ENCODE measurements at regions not wholly inside any gene's neighbourhood (a gene's known extent, or its start where the extent isn't known, plus 50 kb on each side); places are given as distances from the start of the nearest gene placed in this dataset.
"Not testable (repeated sequence)": the region's sequence is repeated elsewhere in the genome, so short reads cannot be mapped to it uniquely, and the experiment has no call there.

DNA sequence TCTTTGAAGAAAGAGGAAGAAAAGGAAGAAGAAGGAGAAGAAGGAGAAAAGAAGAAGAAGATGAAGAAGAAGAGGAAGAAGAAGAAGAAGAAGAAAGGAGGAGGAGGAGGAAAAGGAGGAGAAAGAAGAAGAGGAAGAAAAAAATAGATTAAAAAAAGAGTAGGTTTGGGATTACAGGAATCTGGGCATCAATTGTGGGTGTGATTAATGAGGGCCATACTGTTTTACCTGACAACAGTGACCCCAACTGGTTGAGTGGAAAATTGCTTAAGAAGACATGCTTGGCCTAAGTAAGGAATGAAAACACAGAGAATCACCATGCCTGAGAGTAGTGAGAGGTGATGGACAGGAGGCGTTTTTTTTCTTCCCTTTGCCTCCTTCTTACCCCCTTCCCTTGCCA, 114.6 kb downstream of the FAM170A start:
- Histone ChIP-seq H3K4me1 (ENCODE audit: control insufficient read depth in 3 of 3, insufficient read depth in 2 of 3, low read depth in 1 of 3, low read length in 2 of 3) (no peaks in the 10 kb centered on the region), H3K27ac (ENCODE audit: low read depth in 1 of 3, low read length in 2 of 3) (no peak overlapping the region), H3K27me3 (ENCODE audit: control insufficient read depth in 3 of 3, insufficient read depth in 3 of 3, low read length in 3 of 3) (no peaks in the 10 kb centered on the region), H3K4me3 (ENCODE audit: low read depth in 1 of 3, low read length in 3 of 3) (no peak overlapping the region), H3K9me3 (ENCODE audit: control insufficient read depth in 2 of 2, insufficient read depth in 1 of 2, low read depth in 1 of 2, low read length in 1 of 2) (no peaks in the 10 kb centered on the region), H3K36me3 (ENCODE audit: control insufficient read depth in 3 of 3, insufficient read depth in 2 of 3, low read depth in 1 of 3, low read length in 3 of 3) (no peaks in the 10 kb centered on the region)
- WGBS, 3 donors: 5 to 23% (median 15%) methylated on average over 1 of the region's 1 CpG
- FAIRE-seq: no peak
- DNase-seq: peak; percentile 48 to 55

DNA sequence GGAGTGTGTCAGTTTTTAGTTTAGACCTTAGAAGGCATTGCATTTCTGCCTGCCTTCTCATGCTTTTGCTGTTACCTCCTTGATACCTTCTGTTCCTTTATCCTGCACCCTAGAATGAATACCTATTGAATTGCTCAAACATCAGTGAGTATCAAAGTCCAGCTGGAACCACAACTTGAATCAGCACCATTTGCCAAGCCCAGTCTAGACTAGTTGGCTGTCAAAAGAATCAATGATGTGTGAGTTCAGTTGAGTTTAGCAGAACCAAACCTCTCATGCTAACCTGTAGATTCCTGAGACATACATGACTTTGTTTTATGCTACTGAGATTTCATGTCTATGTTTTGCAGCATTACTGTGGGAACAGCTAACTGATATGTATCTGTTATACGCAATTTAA, 116.6 kb downstream of the FAM170A start:
- 87 to 97% (median 91%) methylated on average over 1 of the region's 1 CpG for WGBS, 3 donors
- no peak for FAIRE-seq
- no peak overlapping the region for H3K4me3 ChIP-seq (ENCODE audit: low read depth in 1 of 3, low read length in 3 of 3)

DNA sequence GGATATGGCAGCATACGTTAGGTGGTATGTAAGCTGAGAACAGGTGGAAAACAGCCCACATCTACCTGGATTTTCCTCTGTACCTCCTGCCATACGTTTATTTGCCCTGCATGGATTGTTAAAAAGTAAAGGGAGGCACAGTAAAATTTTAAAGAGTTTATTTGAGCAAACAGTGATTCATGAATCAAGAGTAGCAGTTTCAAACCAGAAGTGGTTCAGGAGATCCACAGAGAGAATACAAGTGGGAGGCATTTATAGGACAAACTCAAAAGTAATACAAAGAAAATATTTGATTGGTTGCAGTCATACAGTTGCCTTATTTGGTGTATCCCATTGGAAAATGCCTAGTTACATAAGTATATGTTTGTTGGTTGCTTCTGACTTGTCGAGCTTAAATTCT, 117.6 kb downstream of the FAM170A start:
- Histone ChIP-seq H3K27ac (ENCODE audit: low read depth in 1 of 3, low read length in 2 of 3) (no peak overlapping the region), H3K9me3 (ENCODE audit: control insufficient read depth in 2 of 2, insufficient read depth in 1 of 2, low read depth in 1 of 2, low read length in 1 of 2) (no peaks in the 10 kb centered on the region), H3K4me1 (ENCODE audit: control insufficient read depth in 3 of 3, insufficient read depth in 2 of 3, low read depth in 1 of 3, low read length in 2 of 3) (no peaks in the 10 kb centered on the region), H3K4me3 (ENCODE audit: low read depth in 1 of 3, low read length in 3 of 3) (no peak overlapping the region), H3K27me3 (ENCODE audit: control insufficient read depth in 3 of 3, insufficient read depth in 3 of 3, low read length in 3 of 3) (no peaks in the 10 kb centered on the region), H3K36me3 (ENCODE audit: control insufficient read depth in 3 of 3, insufficient read depth in 2 of 3, low read depth in 1 of 3, low read length in 3 of 3) (no peaks in the 10 kb centered on the region)
- no peak for FAIRE-seq
- no peak for DNase-seq
- whole genome bisulfite sequencing, 3 donors: 54 to 75% (median 69%) methylated on average over 3 of the region's 3 CpGs

More for the DNA sequence above, 116.6 kb downstream of the FAM170A start:
- no peaks in the 10 kb centered on the region for H3K4me1 ChIP-seq (ENCODE audit: control insufficient read depth in 3 of 3, insufficient read depth in 2 of 3, low read depth in 1 of 3, low read length in 2 of 3)
- H3K27ac ChIP-seq (ENCODE audit: low read depth in 1 of 3, low read length in 2 of 3): no peak overlapping the region
- H3K36me3 ChIP-seq (ENCODE audit: control insufficient read depth in 3 of 3, insufficient read depth in 2 of 3, low read depth in 1 of 3, low read length in 3 of 3): no peaks in the 10 kb centered on the region
- DNase-seq: no peak
- H3K27me3 ChIP-seq (ENCODE audit: control insufficient read depth in 3 of 3, insufficient read depth in 3 of 3, low read length in 3 of 3): no peaks in the 10 kb centered on the region
- no peaks in the 10 kb centered on the region for H3K9me3 ChIP-seq (ENCODE audit: control insufficient read depth in 2 of 2, insufficient read depth in 1 of 2, low read depth in 1 of 2, low read length in 1 of 2)

DNA sequence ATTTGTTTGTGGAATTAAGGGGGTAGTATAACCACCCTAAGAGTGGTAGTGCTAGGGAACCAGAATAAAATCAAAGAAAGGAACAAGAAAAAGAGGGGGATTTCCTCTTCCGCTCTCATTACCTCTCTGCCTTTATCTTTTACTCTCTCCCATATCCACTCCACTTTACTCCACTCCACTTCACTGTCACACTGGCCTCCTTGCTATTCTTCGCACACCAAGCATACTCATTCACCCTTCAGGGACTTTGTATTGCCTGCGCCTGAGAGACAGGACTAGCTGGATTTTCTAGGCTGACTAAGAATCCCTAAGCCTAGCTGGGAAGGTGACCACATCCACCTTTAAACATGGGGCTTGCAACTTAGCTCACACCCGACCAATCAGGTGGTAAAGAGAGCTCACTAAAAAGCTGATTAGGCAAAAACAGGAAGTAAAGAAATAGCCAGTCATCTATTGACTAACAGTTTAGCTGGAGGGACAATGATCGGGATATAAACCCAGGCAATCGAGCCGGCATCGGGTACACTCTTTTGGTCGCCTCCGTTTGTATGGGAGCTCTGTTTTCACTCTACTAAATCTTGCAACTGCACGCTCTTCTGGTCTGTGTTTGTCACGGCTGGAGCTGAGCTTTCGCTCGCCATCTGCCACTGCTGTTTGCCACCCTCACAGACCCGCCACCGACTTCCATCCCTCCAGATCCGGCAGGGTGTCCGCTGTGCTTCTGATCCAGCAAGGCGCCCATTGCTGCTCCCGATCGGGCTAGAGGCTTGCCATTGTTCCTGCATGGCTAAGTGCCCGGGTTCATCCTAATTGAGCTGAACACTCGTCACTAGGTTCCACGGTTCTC, 121.8 kb downstream of the FAM170A start:
- 91 to 95% (median 93%) methylated on average over 24 of the region's 24 CpGs for WGBS, 3 donors
- H3K9me3 ChIP-seq (ENCODE audit: control insufficient read depth in 2 of 2, insufficient read depth in 1 of 2, low read depth in 1 of 2, low read length in 1 of 2): peaks cover 0 to 7% of the 10 kb centered on the region in 2 donors
- H3K27ac ChIP-seq (ENCODE audit: low read depth in 1 of 3, low read length in 2 of 3): no peak overlapping the region
- FAIRE-seq (no peak), DNase-seq (no peak)
- H3K4me3 ChIP-seq (ENCODE audit: low read depth in 1 of 3, low read length in 3 of 3): no peak overlapping the region
- no peaks in the 10 kb centered on the region for H3K36me3 ChIP-seq (ENCODE audit: control insufficient read depth in 3 of 3, insufficient read depth in 2 of 3, low read depth in 1 of 3, low read length in 3 of 3)
- H3K27me3 ChIP-seq (ENCODE audit: control insufficient read depth in 3 of 3, insufficient read depth in 3 of 3, low read length in 3 of 3): no peaks in the 10 kb centered on the region
- no peaks in the 10 kb centered on the region for H3K4me1 ChIP-seq (ENCODE audit: control insufficient read depth in 3 of 3, insufficient read depth in 2 of 3, low read depth in 1 of 3, low read length in 2 of 3)

DNA sequence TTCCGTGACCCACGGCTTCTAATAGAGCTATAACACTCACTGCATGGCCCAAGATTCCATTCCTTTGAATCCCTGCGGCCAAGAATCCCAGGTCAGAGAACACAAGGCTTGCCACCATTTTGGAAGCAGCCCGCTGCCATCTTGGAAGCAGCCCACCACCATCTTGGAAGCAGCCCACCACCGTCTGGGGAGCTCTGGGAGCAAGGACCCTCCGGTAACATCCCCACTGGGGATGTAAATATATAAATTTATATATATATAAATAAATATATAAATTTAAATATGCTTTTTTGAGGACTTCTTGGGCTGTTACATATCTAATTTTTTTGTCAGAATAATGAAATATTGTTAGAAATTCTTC, 122.4 kb downstream of the FAM170A start:
- no peak for FAIRE-seq
- 70 to 86% (median 74%) methylated on average over 6 of the region's 6 CpGs for WGBS, 3 donors
- no peak for DNase-seq
- H3K27ac ChIP-seq (ENCODE audit: low read depth in 1 of 3, low read length in 2 of 3): no peak overlapping the region
- no peaks in the 10 kb centered on the region for H3K27me3 ChIP-seq (ENCODE audit: control insufficient read depth in 3 of 3, insufficient read depth in 3 of 3, low read length in 3 of 3)
- no peaks in the 10 kb centered on the region for H3K4me1 ChIP-seq (ENCODE audit: control insufficient read depth in 3 of 3, insufficient read depth in 2 of 3, low read depth in 1 of 3, low read length in 2 of 3)
- no peak overlapping the region for H3K4me3 ChIP-seq (ENCODE audit: low read depth in 1 of 3, low read length in 3 of 3)
- H3K9me3 ChIP-seq (ENCODE audit: control insufficient read depth in 2 of 2, insufficient read depth in 1 of 2, low read depth in 1 of 2, low read length in 1 of 2): peaks cover 0 to 7% of the 10 kb centered on the region in 2 donors
- H3K36me3 ChIP-seq (ENCODE audit: control insufficient read depth in 3 of 3, insufficient read depth in 2 of 3, low read depth in 1 of 3, low read length in 3 of 3): no peaks in the 10 kb centered on the region

DNA sequence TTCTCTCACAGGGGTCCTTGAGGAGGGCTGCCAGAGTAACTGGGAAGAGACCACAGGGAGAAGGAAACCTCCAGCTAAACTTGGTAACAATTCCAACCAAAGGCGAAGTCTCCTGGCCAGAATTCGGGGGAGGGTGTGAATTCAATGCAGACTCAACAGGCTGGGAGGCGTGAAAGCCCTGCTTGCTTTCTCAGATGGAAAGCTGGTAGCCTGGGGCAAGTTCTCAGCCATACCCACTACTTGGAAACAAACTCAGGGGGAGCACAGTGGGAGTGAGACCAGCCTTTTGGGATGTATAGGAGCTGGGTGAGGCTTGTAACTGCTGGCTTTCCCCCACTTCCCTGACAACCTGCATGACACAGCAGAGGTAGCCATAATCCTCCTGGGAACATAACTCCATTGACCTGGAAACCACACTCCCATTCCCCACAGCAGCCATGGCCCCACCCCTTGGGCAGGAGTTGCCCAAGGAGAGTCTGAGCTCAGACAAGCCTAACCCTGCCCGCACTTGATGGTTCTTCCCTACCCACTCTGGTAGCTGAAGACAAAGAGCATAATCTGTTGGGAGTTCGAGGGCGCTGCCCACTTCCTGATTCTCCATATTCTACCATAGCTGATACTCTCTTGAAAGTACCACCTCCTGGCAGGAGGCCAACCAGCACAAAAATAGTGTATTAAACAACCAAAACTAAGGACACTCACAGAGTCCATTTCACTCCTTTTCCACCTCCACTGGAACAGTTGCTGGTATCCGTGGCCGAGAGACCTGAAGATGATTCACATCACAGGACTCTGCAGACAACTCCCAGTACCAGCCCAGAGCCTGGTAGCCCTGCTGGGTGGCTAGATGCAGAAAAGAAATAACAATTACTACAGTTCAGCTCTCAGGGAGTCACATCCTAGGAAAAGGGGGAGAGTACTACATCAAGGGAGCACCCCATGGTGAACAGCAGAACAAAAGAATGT, 123.8 kb downstream of the FAM170A start:
- no peak for DNase-seq
- no peak for FAIRE-seq
- H3K4me3 ChIP-seq (ENCODE audit: low read depth in 1 of 3, low read length in 3 of 3): no peak overlapping the region
- no peaks in the 10 kb centered on the region for H3K36me3 ChIP-seq (ENCODE audit: control insufficient read depth in 3 of 3, insufficient read depth in 2 of 3, low read depth in 1 of 3, low read length in 3 of 3)
- no peak overlapping the region for H3K27ac ChIP-seq (ENCODE audit: low read depth in 1 of 3, low read length in 2 of 3)
- no peaks in the 10 kb centered on the region for H3K27me3 ChIP-seq (ENCODE audit: control insufficient read depth in 3 of 3, insufficient read depth in 3 of 3, low read length in 3 of 3)
- H3K9me3 ChIP-seq (ENCODE audit: control insufficient read depth in 2 of 2, insufficient read depth in 1 of 2, low read depth in 1 of 2, low read length in 1 of 2): peaks cover 0 to 7% of the 10 kb centered on the region in 2 donors
- H3K4me1 ChIP-seq (ENCODE audit: control insufficient read depth in 3 of 3, insufficient read depth in 2 of 3, low read depth in 1 of 3, low read length in 2 of 3): no peaks in the 10 kb centered on the region
- 87 to 89% (median 89%) methylated on average over 8 of the region's 8 CpGs for WGBS, 3 donors

DNA sequence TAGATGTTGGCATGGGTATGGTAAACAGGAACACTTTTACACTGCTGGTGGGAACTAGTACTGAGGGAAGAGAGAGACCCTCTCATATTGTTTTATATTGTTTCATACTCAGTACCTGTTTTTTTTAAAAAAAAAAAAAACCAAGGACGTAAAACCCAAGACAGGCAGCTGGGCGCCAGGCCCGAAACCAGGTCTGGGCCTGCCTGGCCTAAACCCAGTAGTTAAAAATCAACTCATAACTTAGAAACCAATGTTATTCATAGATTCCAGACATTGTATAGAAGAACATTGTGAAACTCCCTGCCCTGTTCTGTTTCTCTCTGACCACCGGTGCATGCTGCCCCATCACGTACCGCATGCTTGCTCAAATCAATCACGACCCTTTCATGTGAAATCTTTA, 125.5 kb downstream of the FAM170A start:
- not testable (repeated sequence) for DNase-seq; H3K36me3 ChIP-seq (ENCODE audit: control insufficient read depth in 3 of 3, insufficient read depth in 2 of 3, low read depth in 1 of 3, low read length in 3 of 3); H3K27me3 ChIP-seq (ENCODE audit: control insufficient read depth in 3 of 3, insufficient read depth in 3 of 3, low read length in 3 of 3); H3K4me3 ChIP-seq (ENCODE audit: low read depth in 1 of 3, low read length in 3 of 3); FAIRE-seq; H3K4me1 ChIP-seq (ENCODE audit: control insufficient read depth in 3 of 3, insufficient read depth in 2 of 3, low read depth in 1 of 3, low read length in 2 of 3); H3K27ac ChIP-seq (ENCODE audit: low read depth in 1 of 3, low read length in 2 of 3); H3K9me3 ChIP-seq (ENCODE audit: control insufficient read depth in 2 of 2, insufficient read depth in 1 of 2, low read depth in 1 of 2, low read length in 1 of 2)
- WGBS, 3 donors: 81 to 93% (median 88%) methylated on average over 7 of the region's 7 CpGs

DNA sequence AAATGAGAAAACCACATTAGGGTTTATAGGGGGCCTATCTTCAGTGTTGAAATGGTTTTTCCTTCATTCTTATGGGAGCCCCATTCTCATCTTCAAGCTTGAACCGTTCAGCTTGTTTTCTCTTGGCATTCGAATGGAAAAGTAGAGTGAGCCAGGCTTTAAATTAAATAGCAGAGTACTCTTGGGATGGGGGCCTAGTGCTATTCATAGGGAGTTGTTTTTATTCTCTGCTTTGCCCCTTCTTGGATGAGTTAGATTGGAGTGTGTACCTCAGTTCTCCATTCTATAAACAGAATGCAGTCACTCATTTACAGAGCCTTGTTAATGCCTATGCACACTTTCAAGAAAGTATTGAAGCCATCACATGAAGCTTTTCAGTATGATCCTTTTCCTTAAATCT, 127.9 kb downstream of the FAM170A start:
- Histone ChIP-seq H3K36me3 (ENCODE audit: control insufficient read depth in 3 of 3, insufficient read depth in 2 of 3, low read depth in 1 of 3, low read length in 3 of 3) (no peaks in the 10 kb centered on the region), H3K9me3 (ENCODE audit: control insufficient read depth in 2 of 2, insufficient read depth in 1 of 2, low read depth in 1 of 2, low read length in 1 of 2) (peaks cover 0 to 7% of the 10 kb centered on the region in 2 donors), H3K27ac (ENCODE audit: low read depth in 1 of 3, low read length in 2 of 3) (no peak overlapping the region), H3K4me1 (ENCODE audit: control insufficient read depth in 3 of 3, insufficient read depth in 2 of 3, low read depth in 1 of 3, low read length in 2 of 3) (no peaks in the 10 kb centered on the region), H3K4me3 (ENCODE audit: low read depth in 1 of 3, low read length in 3 of 3) (no peak overlapping the region), H3K27me3 (ENCODE audit: control insufficient read depth in 3 of 3, insufficient read depth in 3 of 3, low read length in 3 of 3) (no peaks in the 10 kb centered on the region)
- 67 to 82% (median 74%) methylated on average over 2 of the region's 2 CpGs for WGBS, 3 donors
- no peak for FAIRE-seq
- DNase-seq: no peak

All from small intestine (tissue), 7 donors.